ENCODE measurements at regions not wholly inside any gene's neighbourhood (a gene's known extent, or its start where the extent isn't known, plus 50 kb on each side); places are given as distances from the start of the nearest gene placed in this dataset.

- no peak overlapping the region for H3K4me3 ChIP-seq (ENCODE audit: low read depth, low read length)
- no peak for TF ChIP-seq CTCF (IDR thresholded peaks at IDR 0.05; ENCODE audit: low read depth, low read length)
- peak; percentile 50 for DNase-seq (ENCODE audit: low read depth, low spot score)
- in situ Hi-C loops (cut with HindIII; ENCODE audit: low sequenced_read_pairs): no loop called here
Measured at GRCh38 chr2:54360055-54360792, 95.9 kb upstream of the SPTBN1 start.

- H3K4me3 ChIP-seq (ENCODE audit: low read depth, low read length): no peak overlapping the region
- in situ Hi-C loops (cut with HindIII; ENCODE audit: low sequenced_read_pairs): no loop called here
- no peak for TF ChIP-seq CTCF (IDR thresholded peaks at IDR 0.05; ENCODE audit: low read depth, low read length)
- no peak for DNase-seq (ENCODE audit: low read depth, low spot score)
Measured at GRCh38 chr2:54364409-54364808, 91.7 kb upstream of the SPTBN1 start.

- no peak for TF ChIP-seq CTCF (IDR thresholded peaks at IDR 0.05; ENCODE audit: low read depth, low read length)
- DNase-seq (ENCODE audit: low read depth, low spot score): no peak
- H3K4me3 ChIP-seq (ENCODE audit: low read depth, low read length): no peak overlapping the region
- in situ Hi-C loops (cut with HindIII; ENCODE audit: low sequenced_read_pairs): no loop called here
Measured at GRCh38 chr2:54365661-54366060, 90.5 kb upstream of the SPTBN1 start.

- H3K4me3 ChIP-seq (ENCODE audit: low read depth, low read length): no peak overlapping the region
- no peak for DNase-seq (ENCODE audit: low read depth, low spot score)
- in situ Hi-C loops (cut with HindIII; ENCODE audit: low sequenced_read_pairs): no loop called here
- no peak for TF ChIP-seq CTCF (IDR thresholded peaks at IDR 0.05; ENCODE audit: low read depth, low read length)
Measured at GRCh38 chr2:54366487-54367280, 89.4 kb upstream of the SPTBN1 start.

- TF ChIP-seq CTCF (IDR thresholded peaks at IDR 0.05; ENCODE audit: low read depth, low read length): no peak
- in situ Hi-C loops (cut with HindIII; ENCODE audit: low sequenced_read_pairs): no loop called here
- DNase-seq (ENCODE audit: low read depth, low spot score): no peak
- no peak overlapping the region for H3K4me3 ChIP-seq (ENCODE audit: low read depth, low read length)
Measured at GRCh38 chr2:54370405-54371104, 85.6 kb upstream of the SPTBN1 start.

GRCh38 chr2:54371460-54372065 lies 84.6 kb upstream of the SPTBN1 start:
- in situ Hi-C loops (cut with HindIII; ENCODE audit: low sequenced_read_pairs): no loop called here
- H3K4me3 ChIP-seq (ENCODE audit: low read depth, low read length): no peak overlapping the region
- TF ChIP-seq CTCF (IDR thresholded peaks at IDR 0.05; ENCODE audit: low read depth, low read length): no peak
- no peak for DNase-seq (ENCODE audit: low read depth, low spot score)
